ENCODE measurements at regions not wholly inside any gene's neighbourhood (a gene's known extent, or its start where the extent isn't known, plus 50 kb on each side); places are given as distances from the start of the nearest gene placed in this dataset.

- no peak overlapping the region for H3K4me2 ChIP-seq (ENCODE audit: insufficient read depth in 1 of 2, low read depth in 2 of 2, low read length in 2 of 2)
- no peaks in the 10 kb centered on the region for H3K79me2 ChIP-seq (ENCODE audit: control insufficient read depth in 1 of 2, insufficient read depth in 2 of 2, low read length in 2 of 2)
- no peak for DNase-seq (ENCODE audit: low read depth in 1 of 2, low spot score in 2 of 2)
- no peaks in the 10 kb centered on the region for H4K20me1 ChIP-seq (replicated peaks in 1 of 2; ENCODE audit: control insufficient read depth in 1 of 2, insufficient read depth in 2 of 2, low read length in 2 of 2)
- no peak overlapping the region for H2BK120ac ChIP-seq (replicated peaks; ENCODE audit: low read depth, low read length)
- POLR2A ChIA-PET (ENCODE audit: partially characterized antibody), result no interaction called here
- peaks cover 0 to 6% (median 0%) of the 10 kb centered on the region in 4 experiments; a peak in 3 of 7 replicates for H3K4me1 ChIP-seq (replicated peaks in 1 of 4; ENCODE audit: control insufficient read depth in 3 of 4, insufficient read depth in 4 of 4, low read length in 3 of 4)
- no peak overlapping the region for H4K8ac ChIP-seq (ENCODE audit: extremely low read depth, insufficient read depth, low read length)
- no peak for FAIRE-seq
- H3K27me3 ChIP-seq (replicated peaks in 1 of 4; ENCODE audit: control insufficient read depth in 3 of 4, extremely low read depth in 1 of 4, insufficient read depth in 3 of 4, low read length in 3 of 4), result no peaks in the 10 kb centered on the region
- no peak overlapping the region for H3K27ac ChIP-seq (ENCODE audit: low read depth, low read length)
- H3K9ac ChIP-seq (replicated peaks in 1 of 4; ENCODE audit: extremely low read depth in 1 of 4, low read depth in 3 of 4, low read length in 3 of 4), result no peak overlapping the region
- no peak overlapping the region for H3K18ac ChIP-seq (ENCODE audit: extremely low read depth, low read length)
- H2BK5ac ChIP-seq (ENCODE audit: low read depth, low read length), result no peak overlapping the region
- H2AK5ac ChIP-seq (ENCODE audit: low read depth, low read length), result no peak overlapping the region
- no peak overlapping the region for H3K4ac ChIP-seq (replicated peaks; ENCODE audit: insufficient read length, low read depth, low read length)
- no peak overlapping the region for H3K56ac ChIP-seq (replicated peaks; ENCODE audit: insufficient read length, low read depth, low read length)
- no peak overlapping the region for H2BK20ac ChIP-seq (ENCODE audit: low read length)
- no peaks in the 10 kb centered on the region for H3K79me1 ChIP-seq (ENCODE audit: low read depth, low read length)
- no peaks in the 10 kb centered on the region for H3K36me3 ChIP-seq (ENCODE audit: control insufficient read depth in 2 of 4, insufficient read depth in 4 of 4, low read length in 3 of 4)
- WGBS, 2 experiments (ENCODE audit: extremely low coverage in 1 of 2, insufficient coverage in 1 of 2, insufficient read length in 1 of 2, insufficient replicate concordance in 2 of 2, low coverage in 1 of 2, low lambda C conversion rate in 2 of 2, missing lambda C conversion rate in 1 of 2), result 87% methylated on average over 14 of the region's 14 CpGs; no CpG with 5 or more reads in 1 of the 2 experiments
- H4K91ac ChIP-seq (replicated peaks; ENCODE audit: insufficient read length, low read length), result no peak overlapping the region
- H2AFZ ChIP-seq (ENCODE audit: low read length), result no peak overlapping the region
- no peak overlapping the region for H2BK12ac ChIP-seq (ENCODE audit: low read depth, low read length)
- no peak overlapping the region for H2BK15ac ChIP-seq (ENCODE audit: low read length)
- H3K14ac ChIP-seq (ENCODE audit: insufficient read length), result no peak overlapping the region
- CTCF ChIA-PET (ENCODE audit: partially characterized antibody), result interaction anchor here (1.1 to 1.5 kb wide), 2 partner anchors 63 to 85 kb away, joined by 3 read pairs; no protein-coding TSS in a partner anchor
- no peak overlapping the region for H3K23ac ChIP-seq (ENCODE audit: insufficient read length)
- H3K4me3 ChIP-seq (ENCODE audit: extremely low read depth in 1 of 4, insufficient read depth in 2 of 4, low read depth in 3 of 4, low read length in 4 of 4), result no peak overlapping the region
- H4K5ac ChIP-seq (ENCODE audit: insufficient read length, low read depth, low read length), result no peak overlapping the region
- no peaks in the 10 kb centered on the region for H3K9me3 ChIP-seq (ENCODE audit: insufficient read depth in 2 of 2, low read depth in 1 of 2, low read length in 1 of 2)
- no peak for TF ChIP-seq TBP (IDR thresholded peaks at IDR 0.05; ENCODE audit: low read depth, low read length)
- no peaks in the 10 kb centered on the region for H3K23me2 ChIP-seq (ENCODE audit: low read depth, low read length)
Measured at GRCh38 chr9:134259708-134260107, 66.5 kb upstream of the RXRA start.
